ENCODE measurements at regions not wholly inside any gene's neighbourhood (a gene's known extent, or its start where the extent isn't known, plus 50 kb on each side); places are given as distances from the start of the nearest gene placed in this dataset.

- Histone ChIP-seq H2BK12ac (ENCODE audit: low read length in 2 of 2) (no peak overlapping the region), H3K4ac (ENCODE audit: low read depth in 1 of 2, low read length in 2 of 2) (no peak overlapping the region), H4K91ac (ENCODE audit: low read length) (no peak overlapping the region), H2AK5ac (ENCODE audit: low read length, severe bottlenecking) (no peak overlapping the region), H3K4me1 (ENCODE audit: control insufficient read depth, insufficient read depth, low read depth, low read length) (no peaks in the 10 kb centered on the region), H2BK15ac (ENCODE audit: low read depth, poor library complexity, severe bottlenecking) (no peak overlapping the region), H3K14ac (ENCODE audit: low read length in 2 of 2) (no peak overlapping the region), H3K4me3 (ENCODE audit: insufficient read depth in 1 of 2, low read depth in 1 of 2, low read length in 2 of 2) (no peak overlapping the region), H3K4me2 (ENCODE audit: low read length, poor library complexity, severe bottlenecking) (no peak overlapping the region), H2BK120ac (ENCODE audit: low read depth, low read length) (no peak overlapping the region), H3K79me1 (replicated peaks; ENCODE audit: low read length, poor library complexity, severe bottlenecking) (no peaks in the 10 kb centered on the region), H3K23ac (ENCODE audit: low read length in 2 of 2) (no peak overlapping the region), H3K9me3 (ENCODE audit: control insufficient read depth, low read length) (no peaks in the 10 kb centered on the region), H2AFZ (ENCODE audit: low read depth, low read length) (no peak overlapping the region), H3K9ac (ENCODE audit: low read length) (no peak overlapping the region), H3K18ac (ENCODE audit: low read depth in 1 of 2, low read length in 2 of 2) (no peak overlapping the region), H3K27me3 (ENCODE audit: control insufficient read depth in 1 of 2, insufficient read depth in 1 of 2, low read length in 2 of 2) (no peaks in the 10 kb centered on the region), H3K36me3 (ENCODE audit: control insufficient read depth in 1 of 2, insufficient read depth in 2 of 2, low read depth in 1 of 2, low read length in 2 of 2) (no peaks in the 10 kb centered on the region), H2BK5ac (ENCODE audit: low read depth, low read length, poor library complexity, severe bottlenecking) (no peak overlapping the region), H4K8ac (ENCODE audit: low read length) (no peak overlapping the region), H3K27ac (ENCODE audit: low read length, poor library complexity, severe bottlenecking) (no peak overlapping the region)
- 93% methylated on average over 4 of the region's 4 CpGs for WGBS
- DNase-seq, result no peak
Observed at GRCh38 chr12:22969521-22969920, 344.6 kb downstream of the ETNK1 start.

DNA sequence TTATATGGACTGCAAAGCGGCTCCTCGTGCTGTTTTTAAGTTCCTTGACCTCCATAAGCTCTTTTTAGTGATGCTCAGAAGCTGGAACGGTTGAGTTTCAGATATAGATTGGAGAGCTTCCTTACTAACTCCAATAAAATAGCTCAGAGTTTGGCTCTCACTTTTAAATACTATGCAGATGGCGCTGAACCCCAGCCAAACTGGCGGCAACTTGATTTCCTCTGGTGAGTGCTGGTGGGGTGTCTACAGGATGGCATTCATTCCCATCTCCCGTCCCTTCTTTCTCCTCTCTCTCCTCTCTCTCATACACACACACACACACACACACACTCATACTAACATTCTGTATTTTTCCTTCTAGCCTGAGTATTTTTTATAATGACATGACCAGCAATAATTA is 346.3 kb downstream of the ETNK1 start:
- Histone ChIP-seq H4K91ac (ENCODE audit: low read length) (no peak overlapping the region), H3K79me1 (replicated peaks; ENCODE audit: low read length, poor library complexity, severe bottlenecking) (no peaks in the 10 kb centered on the region), H3K9ac (ENCODE audit: low read length) (peak overlapping the region; percentile 70), H4K8ac (ENCODE audit: low read length) (no peak overlapping the region), H3K4me2 (ENCODE audit: low read length, poor library complexity, severe bottlenecking) (no peak overlapping the region), H3K27me3 (ENCODE audit: control insufficient read depth in 1 of 2, insufficient read depth in 1 of 2, low read length in 2 of 2) (no peaks in the 10 kb centered on the region), H2BK5ac (ENCODE audit: low read depth, low read length, poor library complexity, severe bottlenecking) (no peak overlapping the region), H3K27ac (ENCODE audit: low read length, poor library complexity, severe bottlenecking) (no peak overlapping the region), H2AK5ac (ENCODE audit: low read length, severe bottlenecking) (no peak overlapping the region), H3K14ac (ENCODE audit: low read length in 2 of 2) (no peak overlapping the region), H3K36me3 (ENCODE audit: control insufficient read depth in 1 of 2, insufficient read depth in 2 of 2, low read depth in 1 of 2, low read length in 2 of 2) (no peaks in the 10 kb centered on the region), H2BK15ac (ENCODE audit: low read depth, poor library complexity, severe bottlenecking) (no peak overlapping the region), H3K4me1 (ENCODE audit: control insufficient read depth, insufficient read depth, low read depth, low read length) (no peaks in the 10 kb centered on the region), H3K23ac (ENCODE audit: low read length in 2 of 2) (no peak overlapping the region), H2BK12ac (ENCODE audit: low read length in 2 of 2) (no peak overlapping the region), H3K4ac (ENCODE audit: low read depth in 1 of 2, low read length in 2 of 2) (no peak overlapping the region), H3K4me3 (ENCODE audit: insufficient read depth in 1 of 2, low read depth in 1 of 2, low read length in 2 of 2) (peak overlapping the region in 1 of 2 experiments; percentile 54), H3K9me3 (ENCODE audit: control insufficient read depth, low read length) (no peaks in the 10 kb centered on the region), H2AFZ (ENCODE audit: low read depth, low read length) (no peak overlapping the region), H3K18ac (ENCODE audit: low read depth in 1 of 2, low read length in 2 of 2) (no peak overlapping the region), H2BK120ac (ENCODE audit: low read depth, low read length) (no peak overlapping the region)
- 92% methylated on average over 5 of the region's 6 CpGs for WGBS
- no peak for DNase-seq

DNA sequence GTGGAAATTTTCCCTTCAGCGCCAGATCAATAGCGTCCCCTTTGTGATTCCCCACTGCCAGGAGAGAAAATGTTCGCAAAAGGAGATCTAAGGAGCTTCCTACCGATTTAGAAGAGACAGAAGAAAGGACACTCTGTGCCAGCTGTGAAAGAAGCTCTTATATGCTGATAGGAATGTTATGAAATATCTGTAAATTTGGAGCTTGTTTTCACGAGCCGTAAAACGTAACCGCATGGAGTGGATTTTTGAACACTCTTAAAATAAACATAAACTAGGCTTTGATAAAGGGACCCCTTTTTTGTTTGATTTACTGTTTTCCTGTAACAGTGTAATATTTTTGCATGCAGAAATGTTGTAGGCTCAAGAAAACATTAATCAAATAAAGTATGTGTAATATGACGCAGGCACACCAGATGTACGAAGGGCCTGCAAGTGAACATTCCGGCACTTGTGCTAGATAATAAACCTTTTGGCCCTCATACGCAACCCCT is 346.8 kb downstream of the ETNK1 start:
- no peak overlapping the region for H3K18ac ChIP-seq (ENCODE audit: low read depth in 1 of 2, low read length in 2 of 2)
- WGBS, result 95% methylated on average over 11 of the region's 12 CpGs
- H2BK120ac ChIP-seq (ENCODE audit: low read depth, low read length), result no peak overlapping the region
- no peak overlapping the region for H2BK12ac ChIP-seq (ENCODE audit: low read length in 2 of 2)
- no peak overlapping the region for H2BK5ac ChIP-seq (ENCODE audit: low read depth, low read length, poor library complexity, severe bottlenecking)
- H3K4me3 ChIP-seq (ENCODE audit: insufficient read depth in 1 of 2, low read depth in 1 of 2, low read length in 2 of 2), result peak overlapping the region in 1 of 2 experiments; percentile 54
- no peak overlapping the region for H4K8ac ChIP-seq (ENCODE audit: low read length)
- H3K79me1 ChIP-seq (replicated peaks; ENCODE audit: low read length, poor library complexity, severe bottlenecking), result no peaks in the 10 kb centered on the region
- H2AFZ ChIP-seq (ENCODE audit: low read depth, low read length), result no peak overlapping the region
- no peak overlapping the region for H3K14ac ChIP-seq (ENCODE audit: low read length in 2 of 2)
- peak; percentile 19 for DNase-seq
- no peaks in the 10 kb centered on the region for H3K36me3 ChIP-seq (ENCODE audit: control insufficient read depth in 1 of 2, insufficient read depth in 2 of 2, low read depth in 1 of 2, low read length in 2 of 2)
- H3K4me2 ChIP-seq (ENCODE audit: low read length, poor library complexity, severe bottlenecking), result no peak overlapping the region
- H3K23ac ChIP-seq (ENCODE audit: low read length in 2 of 2), result no peak overlapping the region
- H3K4ac ChIP-seq (ENCODE audit: low read depth in 1 of 2, low read length in 2 of 2), result no peak overlapping the region
- peak overlapping the region; percentile 70 for H3K9ac ChIP-seq (ENCODE audit: low read length)
- H3K9me3 ChIP-seq (ENCODE audit: control insufficient read depth, low read length), result no peaks in the 10 kb centered on the region
- H3K27me3 ChIP-seq (ENCODE audit: control insufficient read depth in 1 of 2, insufficient read depth in 1 of 2, low read length in 2 of 2), result no peaks in the 10 kb centered on the region
- no peak overlapping the region for H2AK5ac ChIP-seq (ENCODE audit: low read length, severe bottlenecking)
- H2BK15ac ChIP-seq (ENCODE audit: low read depth, poor library complexity, severe bottlenecking), result no peak overlapping the region
- no peak overlapping the region for H4K91ac ChIP-seq (ENCODE audit: low read length)
- no peaks in the 10 kb centered on the region for H3K4me1 ChIP-seq (ENCODE audit: control insufficient read depth, insufficient read depth, low read depth, low read length)
- no peak overlapping the region for H3K27ac ChIP-seq (ENCODE audit: low read length, poor library complexity, severe bottlenecking)

DNA sequence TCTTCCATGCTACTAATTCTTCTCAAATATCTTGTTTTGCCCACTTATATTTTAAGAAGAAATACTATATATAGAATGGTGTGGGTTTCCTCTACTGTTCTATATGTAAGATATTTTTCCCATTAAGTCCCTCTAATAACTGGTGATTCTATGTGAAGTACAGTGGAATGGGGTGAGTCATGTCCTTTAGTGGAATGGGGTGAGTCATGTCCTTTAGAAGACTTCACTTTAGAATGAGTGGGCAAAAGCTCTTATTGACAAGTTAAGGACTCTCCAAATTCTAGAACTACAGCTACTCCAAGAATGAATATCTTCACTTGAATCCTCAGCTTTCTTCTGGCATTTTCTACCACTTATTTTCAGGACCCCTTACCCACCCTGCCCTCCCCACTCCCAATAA is 349.9 kb downstream of the ETNK1 start:
- no peak overlapping the region for H3K18ac ChIP-seq (ENCODE audit: low read depth in 1 of 2, low read length in 2 of 2)
- H3K4me1 ChIP-seq (ENCODE audit: control insufficient read depth, insufficient read depth, low read depth, low read length), result peaks cover 3% of the 10 kb centered on the region
- H3K9ac ChIP-seq (ENCODE audit: low read length), result no peak overlapping the region

More for the DNA sequence above, 349.9 kb downstream of the ETNK1 start:
- no peak overlapping the region for H3K4me2 ChIP-seq (ENCODE audit: low read length, poor library complexity, severe bottlenecking)
- H3K27me3 ChIP-seq (ENCODE audit: control insufficient read depth in 1 of 2, insufficient read depth in 1 of 2, low read length in 2 of 2), result no peaks in the 10 kb centered on the region
- H3K4ac ChIP-seq (ENCODE audit: low read depth in 1 of 2, low read length in 2 of 2), result no peak overlapping the region
- H3K9me3 ChIP-seq (ENCODE audit: control insufficient read depth, low read length), result no peaks in the 10 kb centered on the region
- H3K23ac ChIP-seq (ENCODE audit: low read length in 2 of 2), result no peak overlapping the region
- H4K8ac ChIP-seq (ENCODE audit: low read length), result no peak overlapping the region
- H2AK5ac ChIP-seq (ENCODE audit: low read length, severe bottlenecking), result no peak overlapping the region
- no peak overlapping the region for H2BK12ac ChIP-seq (ENCODE audit: low read length in 2 of 2)
- no peak overlapping the region for H3K4me3 ChIP-seq (ENCODE audit: insufficient read depth in 1 of 2, low read depth in 1 of 2, low read length in 2 of 2)
- H2BK15ac ChIP-seq (ENCODE audit: low read depth, poor library complexity, severe bottlenecking), result no peak overlapping the region
- H2AFZ ChIP-seq (ENCODE audit: low read depth, low read length), result no peak overlapping the region
- no peak overlapping the region for H3K27ac ChIP-seq (ENCODE audit: low read length, poor library complexity, severe bottlenecking)
- peak; percentile 90 for DNase-seq
- H3K14ac ChIP-seq (ENCODE audit: low read length in 2 of 2), result no peak overlapping the region
- no peak overlapping the region for H2BK120ac ChIP-seq (ENCODE audit: low read depth, low read length)
- no peak overlapping the region for H4K91ac ChIP-seq (ENCODE audit: low read length)
- H3K79me1 ChIP-seq (replicated peaks; ENCODE audit: low read length, poor library complexity, severe bottlenecking), result no peaks in the 10 kb centered on the region
- no peak overlapping the region for H2BK5ac ChIP-seq (ENCODE audit: low read depth, low read length, poor library complexity, severe bottlenecking)
- H3K36me3 ChIP-seq (ENCODE audit: control insufficient read depth in 1 of 2, insufficient read depth in 2 of 2, low read depth in 1 of 2, low read length in 2 of 2), result no peaks in the 10 kb centered on the region

Measured in mesenchymal stem cell (in vitro differentiated cells and primary cell).